ENCODE measurements at regions not wholly inside any gene's neighbourhood (a gene's known extent, or its start where the extent isn't known, plus 50 kb on each side); places are given as distances from the start of the nearest gene placed in this dataset.
"Not testable (repeated sequence)": the region's sequence is repeated elsewhere in the genome, so short reads cannot be mapped to it uniquely, and the experiment has no call there.

- not testable (repeated sequence) for H3K4me3 ChIP-seq (ENCODE audit: low read depth in 1 of 2, low read length in 2 of 2); H3K9me3 ChIP-seq (ENCODE audit: control insufficient read depth in 1 of 2, low read length in 2 of 2); H3K27me3 ChIP-seq (ENCODE audit: low read depth, low read length); H3K4me1 ChIP-seq (ENCODE audit: control insufficient read depth in 1 of 2, insufficient read depth in 2 of 2, low read length in 2 of 2); H3K27ac ChIP-seq (ENCODE audit: low read length); H3K36me3 ChIP-seq (ENCODE audit: control insufficient read depth in 1 of 2, insufficient read depth in 2 of 2, low read length in 2 of 2)
Measured at GRCh38 chr4:24177443-24177842, 287.6 kb upstream of the PPARGC1A start.

GRCh38 chr4:24175707-24176106 lies 285.9 kb upstream of the PPARGC1A start:
- Histone ChIP-seq H3K36me3 (ENCODE audit: control insufficient read depth in 1 of 2, insufficient read depth in 2 of 2, low read length in 2 of 2) (no peaks in the 10 kb centered on the region), H3K4me3 (ENCODE audit: low read depth in 1 of 2, low read length in 2 of 2) (no peak overlapping the region), H3K27ac (ENCODE audit: low read length) (no peak overlapping the region), H3K9me3 (ENCODE audit: control insufficient read depth in 1 of 2, low read length in 2 of 2) (no peaks in the 10 kb centered on the region), H3K4me1 (ENCODE audit: control insufficient read depth in 1 of 2, insufficient read depth in 2 of 2, low read length in 2 of 2) (no peaks in the 10 kb centered on the region), H3K27me3 (ENCODE audit: low read depth, low read length) (no peaks in the 10 kb centered on the region)

GRCh38 chr4:24174602-24175001 lies 284.8 kb upstream of the PPARGC1A start:
- no peaks in the 10 kb centered on the region for H3K4me1 ChIP-seq (ENCODE audit: control insufficient read depth in 1 of 2, insufficient read depth in 2 of 2, low read length in 2 of 2)
- H3K4me3 ChIP-seq (ENCODE audit: low read depth in 1 of 2, low read length in 2 of 2), result no peak overlapping the region
- no peaks in the 10 kb centered on the region for H3K9me3 ChIP-seq (ENCODE audit: control insufficient read depth in 1 of 2, low read length in 2 of 2)
- H3K27me3 ChIP-seq (ENCODE audit: low read depth, low read length), result no peaks in the 10 kb centered on the region
- H3K27ac ChIP-seq (ENCODE audit: low read length), result no peak overlapping the region
- H3K36me3 ChIP-seq (ENCODE audit: control insufficient read depth in 1 of 2, insufficient read depth in 2 of 2, low read length in 2 of 2), result no peaks in the 10 kb centered on the region

GRCh38 chr4:24172406-24172805 lies 282.6 kb upstream of the PPARGC1A start:
- Histone ChIP-seq H3K9me3 (ENCODE audit: control insufficient read depth in 1 of 2, low read length in 2 of 2) (no peaks in the 10 kb centered on the region), H3K4me1 (ENCODE audit: control insufficient read depth in 1 of 2, insufficient read depth in 2 of 2, low read length in 2 of 2) (no peaks in the 10 kb centered on the region), H3K36me3 (ENCODE audit: control insufficient read depth in 1 of 2, insufficient read depth in 2 of 2, low read length in 2 of 2) (no peaks in the 10 kb centered on the region), H3K27ac (ENCODE audit: low read length) (no peak overlapping the region), H3K27me3 (ENCODE audit: low read depth, low read length) (no peaks in the 10 kb centered on the region), H3K4me3 (ENCODE audit: low read depth in 1 of 2, low read length in 2 of 2) (no peak overlapping the region)

GRCh38 chr4:24169956-24170355 lies 280.1 kb upstream of the PPARGC1A start:
- Histone ChIP-seq H3K27ac (ENCODE audit: low read length) (no peak overlapping the region), H3K27me3 (ENCODE audit: low read depth, low read length) (no peaks in the 10 kb centered on the region), H3K4me1 (ENCODE audit: control insufficient read depth in 1 of 2, insufficient read depth in 2 of 2, low read length in 2 of 2) (no peaks in the 10 kb centered on the region), H3K4me3 (ENCODE audit: low read depth in 1 of 2, low read length in 2 of 2) (no peak overlapping the region), H3K9me3 (ENCODE audit: control insufficient read depth in 1 of 2, low read length in 2 of 2) (no peaks in the 10 kb centered on the region), H3K36me3 (ENCODE audit: control insufficient read depth in 1 of 2, insufficient read depth in 2 of 2, low read length in 2 of 2) (no peaks in the 10 kb centered on the region)

GRCh38 chr4:24168658-24169057 lies 278.8 kb upstream of the PPARGC1A start:
- Histone ChIP-seq H3K4me3 (ENCODE audit: low read depth in 1 of 2, low read length in 2 of 2) (no peak overlapping the region), H3K36me3 (ENCODE audit: control insufficient read depth in 1 of 2, insufficient read depth in 2 of 2, low read length in 2 of 2) (no peaks in the 10 kb centered on the region), H3K27ac (ENCODE audit: low read length) (no peak overlapping the region), H3K9me3 (ENCODE audit: control insufficient read depth in 1 of 2, low read length in 2 of 2) (no peaks in the 10 kb centered on the region), H3K27me3 (ENCODE audit: low read depth, low read length) (no peaks in the 10 kb centered on the region), H3K4me1 (ENCODE audit: control insufficient read depth in 1 of 2, insufficient read depth in 2 of 2, low read length in 2 of 2) (no peaks in the 10 kb centered on the region)

GRCh38 chr4:24166501-24166900 lies 276.7 kb upstream of the PPARGC1A start:
- H3K27ac ChIP-seq (ENCODE audit: low read length), result no peak overlapping the region
- no peaks in the 10 kb centered on the region for H3K9me3 ChIP-seq (ENCODE audit: control insufficient read depth in 1 of 2, low read length in 2 of 2)
- no peak overlapping the region for H3K4me3 ChIP-seq (ENCODE audit: low read depth in 1 of 2, low read length in 2 of 2)
- no peaks in the 10 kb centered on the region for H3K36me3 ChIP-seq (ENCODE audit: control insufficient read depth in 1 of 2, insufficient read depth in 2 of 2, low read length in 2 of 2)
- no peaks in the 10 kb centered on the region for H3K4me1 ChIP-seq (ENCODE audit: control insufficient read depth in 1 of 2, insufficient read depth in 2 of 2, low read length in 2 of 2)
- H3K27me3 ChIP-seq (ENCODE audit: low read depth, low read length), result no peaks in the 10 kb centered on the region

GRCh38 chr4:24164797-24165196 lies 274.9 kb upstream of the PPARGC1A start:
- H3K9me3 ChIP-seq (ENCODE audit: control insufficient read depth in 1 of 2, low read length in 2 of 2), result no peaks in the 10 kb centered on the region
- no peak overlapping the region for H3K4me3 ChIP-seq (ENCODE audit: low read depth in 1 of 2, low read length in 2 of 2)
- no peak overlapping the region for H3K27ac ChIP-seq (ENCODE audit: low read length)
- H3K36me3 ChIP-seq (ENCODE audit: control insufficient read depth in 1 of 2, insufficient read depth in 2 of 2, low read length in 2 of 2), result no peaks in the 10 kb centered on the region
- H3K27me3 ChIP-seq (ENCODE audit: low read depth, low read length), result no peaks in the 10 kb centered on the region
- H3K4me1 ChIP-seq (ENCODE audit: control insufficient read depth in 1 of 2, insufficient read depth in 2 of 2, low read length in 2 of 2), result no peaks in the 10 kb centered on the region

- Histone ChIP-seq H3K36me3 (ENCODE audit: control insufficient read depth in 1 of 2, insufficient read depth in 2 of 2, low read length in 2 of 2) (no peaks in the 10 kb centered on the region), H3K27me3 (ENCODE audit: low read depth, low read length) (no peaks in the 10 kb centered on the region), H3K27ac (ENCODE audit: low read length) (no peak overlapping the region), H3K4me3 (ENCODE audit: low read depth in 1 of 2, low read length in 2 of 2) (no peak overlapping the region), H3K9me3 (ENCODE audit: control insufficient read depth in 1 of 2, low read length in 2 of 2) (no peaks in the 10 kb centered on the region), H3K4me1 (ENCODE audit: control insufficient read depth in 1 of 2, insufficient read depth in 2 of 2, low read length in 2 of 2) (no peaks in the 10 kb centered on the region)
Measured at GRCh38 chr4:24164054-24164693, 274.3 kb upstream of the PPARGC1A start.

GRCh38 chr4:24163314-24163713 lies 273.5 kb upstream of the PPARGC1A start:
- Histone ChIP-seq H3K4me3 (ENCODE audit: low read depth in 1 of 2, low read length in 2 of 2) (no peak overlapping the region), H3K9me3 (ENCODE audit: control insufficient read depth in 1 of 2, low read length in 2 of 2) (no peaks in the 10 kb centered on the region), H3K27ac (ENCODE audit: low read length) (no peak overlapping the region), H3K27me3 (ENCODE audit: low read depth, low read length) (no peaks in the 10 kb centered on the region), H3K4me1 (ENCODE audit: control insufficient read depth in 1 of 2, insufficient read depth in 2 of 2, low read length in 2 of 2) (no peaks in the 10 kb centered on the region), H3K36me3 (ENCODE audit: control insufficient read depth in 1 of 2, insufficient read depth in 2 of 2, low read length in 2 of 2) (no peaks in the 10 kb centered on the region)

GRCh38 chr4:24160358-24160757 lies 270.5 kb upstream of the PPARGC1A start:
- H3K27ac ChIP-seq (ENCODE audit: low read length), result no peak overlapping the region
- H3K9me3 ChIP-seq (ENCODE audit: control insufficient read depth in 1 of 2, low read length in 2 of 2), result no peaks in the 10 kb centered on the region
- no peak overlapping the region for H3K4me3 ChIP-seq (ENCODE audit: low read depth in 1 of 2, low read length in 2 of 2)
- no peaks in the 10 kb centered on the region for H3K36me3 ChIP-seq (ENCODE audit: control insufficient read depth in 1 of 2, insufficient read depth in 2 of 2, low read length in 2 of 2)
- no peaks in the 10 kb centered on the region for H3K4me1 ChIP-seq (ENCODE audit: control insufficient read depth in 1 of 2, insufficient read depth in 2 of 2, low read length in 2 of 2)
- H3K27me3 ChIP-seq (ENCODE audit: low read depth, low read length), result no peaks in the 10 kb centered on the region

- no peaks in the 10 kb centered on the region for H3K4me1 ChIP-seq (ENCODE audit: control insufficient read depth in 1 of 2, insufficient read depth in 2 of 2, low read length in 2 of 2)
- H3K27ac ChIP-seq (ENCODE audit: low read length), result no peak overlapping the region
- no peak overlapping the region for H3K4me3 ChIP-seq (ENCODE audit: low read depth in 1 of 2, low read length in 2 of 2)
- H3K9me3 ChIP-seq (ENCODE audit: control insufficient read depth in 1 of 2, low read length in 2 of 2), result no peaks in the 10 kb centered on the region
- no peaks in the 10 kb centered on the region for H3K27me3 ChIP-seq (ENCODE audit: low read depth, low read length)
- no peaks in the 10 kb centered on the region for H3K36me3 ChIP-seq (ENCODE audit: control insufficient read depth in 1 of 2, insufficient read depth in 2 of 2, low read length in 2 of 2)
Measured at GRCh38 chr4:24158031-24158430, 268.2 kb upstream of the PPARGC1A start.
